ENCODE measurements at regions not wholly inside any gene's neighbourhood (a gene's known extent, or its start where the extent isn't known, plus 50 kb on each side); places are given as distances from the start of the nearest gene placed in this dataset.
A peak's percentile ranks its signal among the peaks of the same experiment; 100 is the strongest.

- H3K79me1 ChIP-seq (ENCODE audit: low read depth, low read length): no peaks in the 10 kb centered on the region
- no peak for DNase-seq (ENCODE audit: low spot score)
- H3K4ac ChIP-seq (ENCODE audit: low read length): no peak overlapping the region
- H2AK5ac ChIP-seq (ENCODE audit: low read depth, low read length): no peak overlapping the region
- no CpG with 5 or more reads among the region's 3 CpGs for WGBS, 2 donors (ENCODE audit: extremely low coverage in 2 of 2, insufficient read length in 2 of 2, insufficient replicate concordance in 1 of 2)
- H3K4me3 ChIP-seq (ENCODE audit: low read length in 2 of 2): no peak overlapping the region
- no peak overlapping the region for H2BK15ac ChIP-seq (ENCODE audit: low read length)
- peaks cover 2% of the 10 kb centered on the region in 2 donors for H3K4me1 ChIP-seq (ENCODE audit: control insufficient read depth in 2 of 2, insufficient read depth in 1 of 2, low read depth in 1 of 2, low read length in 2 of 2)
- no peak overlapping the region for H2BK12ac ChIP-seq (ENCODE audit: low read length)
- H3K14ac ChIP-seq (ENCODE audit: low read length): no peak overlapping the region
- no peak overlapping the region for H3K27ac ChIP-seq (replicated peaks; ENCODE audit: low read length)
- H2BK120ac ChIP-seq (ENCODE audit: low read depth, low read length): no peak overlapping the region
- H3K9me3 ChIP-seq (replicated peaks in 1 of 2; ENCODE audit: control insufficient read depth in 2 of 2, insufficient read depth in 1 of 2, low read depth in 1 of 2, low read length in 2 of 2): no peaks in the 10 kb centered on the region
- H3K27me3 ChIP-seq (ENCODE audit: control insufficient read depth in 3 of 3, insufficient read depth in 3 of 3, low read depth in 1 of 3, low read length in 3 of 3): peaks cover 0 to 3% (median 0%) of the 10 kb centered on the region in 3 experiments
- no peak overlapping the region for H2AFZ ChIP-seq (ENCODE audit: low read length)
- H2BK5ac ChIP-seq (ENCODE audit: low read length): no peak overlapping the region
- H3K36me3 ChIP-seq (replicated peaks in 1 of 2; ENCODE audit: control insufficient read depth in 2 of 2, insufficient read depth in 2 of 2, low read length in 2 of 2): no peaks in the 10 kb centered on the region
- no peak overlapping the region for H3K4me2 ChIP-seq (ENCODE audit: insufficient read depth, low read length, poor library complexity, severe bottlenecking)
- no peak overlapping the region for H4K8ac ChIP-seq (ENCODE audit: low read depth, low read length)
- no peak overlapping the region for H3K18ac ChIP-seq (ENCODE audit: low read length)
- no peak overlapping the region for H3K9ac ChIP-seq (ENCODE audit: low read depth, low read length, poor library complexity)
- H4K91ac ChIP-seq (ENCODE audit: low read depth, low read length, poor library complexity): no peak overlapping the region
- H3K23ac ChIP-seq (ENCODE audit: low read depth, low read length, poor library complexity): no peak overlapping the region
Measured at GRCh38 chr15:68489421-68489820, 57.5 kb upstream of the ITGA11 start.

GRCh38 chr15:68491415-68492106 lies 59.6 kb upstream of the ITGA11 start:
- WGBS, 2 donors (ENCODE audit: extremely low coverage in 2 of 2, insufficient read length in 2 of 2, insufficient replicate concordance in 1 of 2): no CpG with 5 or more reads among the region's 5 CpGs
- no peaks in the 10 kb centered on the region for H3K79me1 ChIP-seq (ENCODE audit: low read depth, low read length)
- no peak overlapping the region for H3K27ac ChIP-seq (replicated peaks; ENCODE audit: low read length)
- H3K4ac ChIP-seq (ENCODE audit: low read length): no peak overlapping the region
- no peak overlapping the region for H3K4me2 ChIP-seq (ENCODE audit: insufficient read depth, low read length, poor library complexity, severe bottlenecking)
- peak overlapping the region; percentile 76 for H2BK12ac ChIP-seq (ENCODE audit: low read length)
- no peak overlapping the region for H3K4me3 ChIP-seq (ENCODE audit: low read length in 2 of 2)
- H3K14ac ChIP-seq (ENCODE audit: low read length): peak overlapping the region; percentile 87
- no peaks in the 10 kb centered on the region for H3K9me3 ChIP-seq (replicated peaks in 1 of 2; ENCODE audit: control insufficient read depth in 2 of 2, insufficient read depth in 1 of 2, low read depth in 1 of 2, low read length in 2 of 2)
- no peak overlapping the region for H4K8ac ChIP-seq (ENCODE audit: low read depth, low read length)
- no peaks in the 10 kb centered on the region for H3K27me3 ChIP-seq (ENCODE audit: control insufficient read depth in 3 of 3, insufficient read depth in 3 of 3, low read depth in 1 of 3, low read length in 3 of 3)
- no peak overlapping the region for H3K18ac ChIP-seq (ENCODE audit: low read length)
- no peak overlapping the region for H2AK5ac ChIP-seq (ENCODE audit: low read depth, low read length)
- no peaks in the 10 kb centered on the region for H3K36me3 ChIP-seq (replicated peaks in 1 of 2; ENCODE audit: control insufficient read depth in 2 of 2, insufficient read depth in 2 of 2, low read length in 2 of 2)
- no peak overlapping the region for H4K91ac ChIP-seq (ENCODE audit: low read depth, low read length, poor library complexity)
- H3K23ac ChIP-seq (ENCODE audit: low read depth, low read length, poor library complexity): no peak overlapping the region
- no peak overlapping the region for H3K9ac ChIP-seq (ENCODE audit: low read depth, low read length, poor library complexity)
- H3K4me1 ChIP-seq (ENCODE audit: control insufficient read depth in 2 of 2, insufficient read depth in 1 of 2, low read depth in 1 of 2, low read length in 2 of 2): peaks cover 0 to 2% of the 10 kb centered on the region in 2 donors
- no peak for DNase-seq (ENCODE audit: low spot score)
- H2BK15ac ChIP-seq (ENCODE audit: low read length): no peak overlapping the region
- H2BK5ac ChIP-seq (ENCODE audit: low read length): no peak overlapping the region
- no peak overlapping the region for H2AFZ ChIP-seq (ENCODE audit: low read length)
- no peak overlapping the region for H2BK120ac ChIP-seq (ENCODE audit: low read depth, low read length)

GRCh38 chr15:68492855-68493254 lies 60.9 kb upstream of the ITGA11 start:
- no peak for DNase-seq (ENCODE audit: low spot score)
- no peak overlapping the region for H4K8ac ChIP-seq (ENCODE audit: low read depth, low read length)

GRCh38 chr15:68493629-68494028 lies 61.7 kb upstream of the ITGA11 start:
- WGBS, 2 donors (ENCODE audit: extremely low coverage in 2 of 2, insufficient read length in 2 of 2, insufficient replicate concordance in 1 of 2): no CpG with 5 or more reads among the region's 3 CpGs
- Histone ChIP-seq H2BK120ac (ENCODE audit: low read depth, low read length) (no peak overlapping the region), H3K4me3 (ENCODE audit: low read length in 2 of 2) (no peak overlapping the region), H3K14ac (ENCODE audit: low read length) (no peak overlapping the region), H3K27me3 (ENCODE audit: control insufficient read depth in 3 of 3, insufficient read depth in 3 of 3, low read depth in 1 of 3, low read length in 3 of 3) (no peaks in the 10 kb centered on the region), H4K8ac (ENCODE audit: low read depth, low read length) (no peak overlapping the region), H3K4me1 (ENCODE audit: control insufficient read depth in 2 of 2, insufficient read depth in 1 of 2, low read depth in 1 of 2, low read length in 2 of 2) (no peaks in the 10 kb centered on the region), H2AK5ac (ENCODE audit: low read depth, low read length) (no peak overlapping the region), H3K9me3 (replicated peaks in 1 of 2; ENCODE audit: control insufficient read depth in 2 of 2, insufficient read depth in 1 of 2, low read depth in 1 of 2, low read length in 2 of 2) (no peaks in the 10 kb centered on the region), H2BK12ac (ENCODE audit: low read length) (no peak overlapping the region), H2BK15ac (ENCODE audit: low read length) (no peak overlapping the region), H2AFZ (ENCODE audit: low read length) (no peak overlapping the region), H3K23ac (ENCODE audit: low read depth, low read length, poor library complexity) (no peak overlapping the region), H3K36me3 (replicated peaks in 1 of 2; ENCODE audit: control insufficient read depth in 2 of 2, insufficient read depth in 2 of 2, low read length in 2 of 2) (no peaks in the 10 kb centered on the region), H3K4me2 (ENCODE audit: insufficient read depth, low read length, poor library complexity, severe bottlenecking) (no peak overlapping the region), H2BK5ac (ENCODE audit: low read length) (no peak overlapping the region), H3K4ac (ENCODE audit: low read length) (no peak overlapping the region), H3K18ac (ENCODE audit: low read length) (no peak overlapping the region), H4K91ac (ENCODE audit: low read depth, low read length, poor library complexity) (no peak overlapping the region), H3K9ac (ENCODE audit: low read depth, low read length, poor library complexity) (no peak overlapping the region), H3K79me1 (ENCODE audit: low read depth, low read length) (no peaks in the 10 kb centered on the region), H3K27ac (replicated peaks; ENCODE audit: low read length) (no peak overlapping the region)
- no peak for DNase-seq (ENCODE audit: low spot score)

More at GRCh38 chr15:68492855-68493254, 60.9 kb upstream of the ITGA11 start:
- Histone ChIP-seq H3K4me3 (ENCODE audit: low read length in 2 of 2) (no peak overlapping the region), H3K4ac (ENCODE audit: low read length) (no peak overlapping the region), H3K9me3 (replicated peaks in 1 of 2; ENCODE audit: control insufficient read depth in 2 of 2, insufficient read depth in 1 of 2, low read depth in 1 of 2, low read length in 2 of 2) (no peaks in the 10 kb centered on the region), H3K27ac (replicated peaks; ENCODE audit: low read length) (no peak overlapping the region), H3K18ac (ENCODE audit: low read length) (no peak overlapping the region), H3K9ac (ENCODE audit: low read depth, low read length, poor library complexity) (no peak overlapping the region), H2BK5ac (ENCODE audit: low read length) (no peak overlapping the region), H3K36me3 (replicated peaks in 1 of 2; ENCODE audit: control insufficient read depth in 2 of 2, insufficient read depth in 2 of 2, low read length in 2 of 2) (no peaks in the 10 kb centered on the region), H2AFZ (ENCODE audit: low read length) (no peak overlapping the region), H4K91ac (ENCODE audit: low read depth, low read length, poor library complexity) (no peak overlapping the region), H2AK5ac (ENCODE audit: low read depth, low read length) (no peak overlapping the region), H3K14ac (ENCODE audit: low read length) (no peak overlapping the region), H2BK120ac (ENCODE audit: low read depth, low read length) (no peak overlapping the region), H3K23ac (ENCODE audit: low read depth, low read length, poor library complexity) (no peak overlapping the region), H3K4me1 (ENCODE audit: control insufficient read depth in 2 of 2, insufficient read depth in 1 of 2, low read depth in 1 of 2, low read length in 2 of 2) (no peaks in the 10 kb centered on the region), H3K4me2 (ENCODE audit: insufficient read depth, low read length, poor library complexity, severe bottlenecking) (no peak overlapping the region), H3K79me1 (ENCODE audit: low read depth, low read length) (no peaks in the 10 kb centered on the region), H3K27me3 (ENCODE audit: control insufficient read depth in 3 of 3, insufficient read depth in 3 of 3, low read depth in 1 of 3, low read length in 3 of 3) (no peaks in the 10 kb centered on the region), H2BK12ac (ENCODE audit: low read length) (no peak overlapping the region), H2BK15ac (ENCODE audit: low read length) (no peak overlapping the region)
- no CpG with 5 or more reads among the region's 4 CpGs for WGBS, 2 donors (ENCODE audit: extremely low coverage in 2 of 2, insufficient read length in 2 of 2, insufficient replicate concordance in 1 of 2)
